Neuronal stem cell (in vitro differentiated cells): ENCODE measurements at regions not wholly inside any gene's neighbourhood (a gene's known extent, or its start where the extent isn't known, plus 50 kb on each side); places are given as distances from the start of the nearest gene placed in this dataset.

Source experiments
- DNase-seq: peaks from one replicate; pipeline ENCODE4 v3.0.0-alpha.2; 2013; ENCODE audit warnings: low spot score
- H2AFZ ChIP-seq: one replicate; pipeline ENCODE4 v1.6.1; 2013; ENCODE audit warnings: mild to moderate bottlenecking, low read length, inconsistent platforms
- H2AK5ac ChIP-seq: 2 replicates; pipeline ENCODE4 v1.6.1; 2013; ENCODE audit warnings: low read depth, mild to moderate bottlenecking, inconsistent platforms, low read length, moderate library complexity, mixed read lengths
- H2BK120ac ChIP-seq: 2 replicates; pipeline ENCODE4 v1.6.1; 2013; ENCODE audit warnings: low read depth, mild to moderate bottlenecking, inconsistent platforms, low read length, moderate library complexity, mixed read lengths
- H2BK12ac ChIP-seq: one replicate; pipeline ENCODE4 v1.6.1; 2013; ENCODE audit warnings: low read length, inconsistent platforms
- H2BK15ac ChIP-seq: 2 replicates; pipeline ENCODE4 v1.6.1; 2013; ENCODE audit warnings: mild to moderate bottlenecking, low read length, inconsistent platforms, mixed read lengths
- H2BK5ac ChIP-seq: one replicate; pipeline ENCODE4 v1.6.1; 2013; ENCODE audit warnings: inconsistent platforms, mild to moderate bottlenecking, low read length, moderate library complexity
- H3K14ac ChIP-seq: one replicate; pipeline ENCODE4 v1.6.1; 2013; ENCODE audit warnings: low read length, inconsistent platforms
- H3K18ac ChIP-seq: 2 replicates; pipeline ENCODE4 v1.6.1; 2013; ENCODE audit warnings: low read length, inconsistent platforms
- H3K23ac ChIP-seq: 2 replicates; pipeline ENCODE4 v1.6.1; 2013; ENCODE audit warnings: low read depth, mild to moderate bottlenecking, mixed read lengths, low read length, inconsistent platforms; ENCODE audit not compliant: poor library complexity
- H3K27ac ChIP-seq: replicated peaks from 3 replicates; pipeline ENCODE4 v1.5.1; 2013; ENCODE audit warnings: low read length, inconsistent platforms
- H3K27me3 ChIP-seq, 3 experiments: 2 replicates each; pipeline ENCODE4 v1.6.1; 2013; ENCODE audit warnings: low read length in 3 of 3, mild to moderate bottlenecking in 2 of 3, inconsistent platforms in 1 of 3, low read depth in 1 of 3, mixed read lengths in 1 of 3, moderate library complexity in 1 of 3; ENCODE audit not compliant: control insufficient read depth in 3 of 3, insufficient read depth in 3 of 3
- H3K36me3 ChIP-seq, 2 donors: replicated peaks in 1 of 2; 2 replicates each; pipeline ENCODE4 v1.6.1; 2013; ENCODE audit warnings: low read length in 2 of 2; ENCODE audit not compliant: control insufficient read depth in 2 of 2, insufficient read depth in 2 of 2
- H3K4ac ChIP-seq: 2 replicates; pipeline ENCODE4 v1.6.1; 2013; ENCODE audit warnings: inconsistent platforms, mild to moderate bottlenecking, low read length, moderate library complexity
- H3K4me1 ChIP-seq, 2 donors: 1 replicate in 1 of 2; 2 replicates in 1 of 2; pipeline ENCODE4 v1.6.1; 2013; ENCODE audit warnings: low read length in 2 of 2, low read depth in 1 of 2; ENCODE audit not compliant: control insufficient read depth in 2 of 2, insufficient read depth in 1 of 2
- H3K4me2 ChIP-seq: one replicate; pipeline ENCODE4 v1.6.1; 2013; ENCODE audit warnings: mild to moderate bottlenecking, low read length, inconsistent platforms; ENCODE audit not compliant: insufficient read depth, poor library complexity, severe bottlenecking
- H3K4me3 ChIP-seq, 2 donors: 2 replicates each; pipeline ENCODE4 v1.5.1; 2013; ENCODE audit warnings: low read length in 2 of 2, mild to moderate bottlenecking in 2 of 2, inconsistent platforms in 1 of 2, moderate library complexity in 1 of 2
- H3K79me1 ChIP-seq: one replicate; pipeline ENCODE4 v1.6.1; 2013; ENCODE audit warnings: low read depth, mild to moderate bottlenecking, inconsistent platforms, low read length, moderate library complexity
- H3K9ac ChIP-seq: one replicate; pipeline ENCODE4 v1.6.1; 2013; ENCODE audit warnings: mild to moderate bottlenecking, low read depth, low read length, inconsistent platforms; ENCODE audit not compliant: poor library complexity
- H3K9me3 ChIP-seq, 2 donors: replicated peaks in 1 of 2; 2 replicates each; pipeline versions ENCODE3 to v1.6.1; 2013; ENCODE audit warnings: low read length in 2 of 2, mild to moderate bottlenecking in 2 of 2, inconsistent platforms in 1 of 2, low read depth in 1 of 2, mixed read lengths in 1 of 2, moderate library complexity in 1 of 2; ENCODE audit not compliant: control insufficient read depth in 2 of 2, insufficient read depth in 1 of 2
- H4K8ac ChIP-seq: one replicate; pipeline ENCODE4 v1.6.1; 2013; ENCODE audit warnings: low read depth, mild to moderate bottlenecking, inconsistent platforms, low read length, moderate library complexity
- H4K91ac ChIP-seq: one replicate; pipeline ENCODE4 v1.6.1; 2013; ENCODE audit warnings: low read length, low read depth, mild to moderate bottlenecking, inconsistent platforms; ENCODE audit not compliant: poor library complexity
- WGBS, 2 donors: extraction: QIAGEN DNeasy Blood & Tissue Kit; methylation state at CpG; one replicate each; pipeline ENCODE4 v1.1.7; 2013; ENCODE audit warnings: missing lambda C conversion rate in 2 of 2, mixed read lengths in 1 of 2; ENCODE audit not compliant: insufficient read length in 2 of 2, insufficient replicate concordance in 1 of 2; ENCODE audit errors: extremely low coverage in 2 of 2; 5-methylcytosine and 5-hydroxymethylcytosine counted together

DNA sequence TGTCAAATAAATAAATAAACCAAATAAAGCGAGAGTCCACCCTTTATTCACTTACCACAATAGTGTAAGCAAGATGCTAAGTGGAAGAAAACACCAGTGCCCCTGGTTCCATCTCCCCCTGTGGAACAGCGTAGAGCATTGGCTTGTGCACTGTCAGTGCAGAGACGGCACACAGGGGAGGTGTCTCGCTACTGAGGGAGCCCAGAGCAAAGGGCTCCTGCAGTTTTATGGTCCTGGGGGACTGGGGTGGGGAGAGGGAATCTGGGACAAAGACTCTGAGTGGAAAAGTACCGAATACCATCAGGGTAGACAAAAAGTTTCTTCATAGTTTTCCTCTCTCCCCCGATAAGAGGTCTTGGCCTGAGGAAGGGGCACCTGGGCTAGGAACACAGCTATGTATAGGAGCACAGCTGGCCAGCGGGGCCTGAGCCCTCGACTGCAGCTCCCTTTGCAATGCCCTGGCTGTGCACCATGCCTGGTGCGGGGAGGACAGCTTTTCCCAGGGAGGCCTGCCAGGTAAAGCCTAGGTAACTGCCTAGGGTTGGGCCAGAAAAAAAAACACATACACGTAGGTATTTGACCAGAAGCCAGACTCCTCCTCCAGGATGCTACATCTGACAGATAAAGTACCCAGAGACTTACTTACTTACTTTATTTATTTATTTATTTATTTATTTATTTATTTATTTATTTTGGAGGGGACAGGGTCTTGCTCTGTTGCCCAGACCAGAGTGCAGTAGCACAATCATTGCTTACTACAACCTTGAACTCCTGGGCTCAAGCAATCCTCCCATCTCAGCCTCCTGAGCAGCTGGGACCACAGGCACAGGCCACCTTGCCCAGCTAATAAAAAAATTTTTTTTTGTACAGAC lies 88.8 kb upstream of the KIF5B start:
- Histone ChIP-seq H2AFZ (no peak overlapping the region), H4K91ac (no peak overlapping the region), H3K4ac (no peak overlapping the region), H3K18ac (no peak overlapping the region), H2BK5ac (no peak overlapping the region), H3K4me1 (no peaks in the 10 kb centered on the region), H3K4me3 (peak overlapping the region in 1 of 2 donors; percentile 64), H3K27me3 (no peaks in the 10 kb centered on the region), H2BK15ac (no peak overlapping the region), H2BK120ac (no peak overlapping the region), H4K8ac (no peak overlapping the region), H2AK5ac (no peak overlapping the region), H3K79me1 (no peaks in the 10 kb centered on the region), H3K27ac (no peak overlapping the region), H3K14ac (no peak overlapping the region), H2BK12ac (no peak overlapping the region), H3K4me2 (no peak overlapping the region), H3K9me3 (no peaks in the 10 kb centered on the region), H3K36me3 (no peaks in the 10 kb centered on the region), H3K23ac (peak overlapping the region; percentile 56), H3K9ac (no peak overlapping the region)
- WGBS, 2 donors: no CpG with 5 or more reads among the region's 10 CpGs
- DNase-seq: no peak

DNA sequence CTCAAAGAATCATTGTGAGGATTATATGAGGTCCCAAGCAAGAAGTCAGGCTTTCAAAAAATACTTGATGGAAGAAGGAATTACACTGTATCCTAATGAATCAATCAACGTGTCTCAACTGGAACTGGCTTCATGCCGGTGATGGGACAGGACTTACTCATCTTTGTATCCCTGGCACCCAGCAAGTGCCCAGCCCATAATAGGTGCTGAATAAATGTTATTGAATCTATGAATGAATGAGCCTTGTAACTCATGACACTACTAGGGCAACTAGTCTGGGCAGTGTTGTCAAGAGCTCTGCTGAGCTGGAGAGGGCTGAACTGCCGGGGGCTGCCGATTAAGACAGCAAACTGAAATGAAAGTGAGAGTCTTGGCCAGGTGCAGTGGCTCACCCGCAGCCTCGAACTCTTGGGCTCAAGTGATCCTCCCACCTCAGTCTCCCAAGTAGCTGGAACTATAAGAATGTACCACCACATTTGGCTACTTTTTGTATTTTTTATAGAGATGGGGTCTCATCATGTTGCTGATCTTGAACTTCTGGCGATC lies 87.2 kb upstream of the KIF5B start:
- no peaks in the 10 kb centered on the region for H3K27me3 ChIP-seq
- H4K91ac ChIP-seq: no peak overlapping the region
- H3K14ac ChIP-seq: no peak overlapping the region
- no peak overlapping the region for H2BK5ac ChIP-seq
- H3K4ac ChIP-seq: no peak overlapping the region
- no peak overlapping the region for H2AK5ac ChIP-seq
- no peak overlapping the region for H2BK15ac ChIP-seq
- H3K18ac ChIP-seq: no peak overlapping the region
- no peak overlapping the region for H2BK120ac ChIP-seq
- no peak overlapping the region for H3K4me3 ChIP-seq
- DNase-seq: no peak
- H3K79me1 ChIP-seq: no peaks in the 10 kb centered on the region
- peaks cover 7 to 8% of the 10 kb centered on the region in 2 donors for H3K4me1 ChIP-seq
- no peak overlapping the region for H3K23ac ChIP-seq
- no peak overlapping the region for H4K8ac ChIP-seq
- no peak overlapping the region for H3K9ac ChIP-seq
- H3K4me2 ChIP-seq: no peak overlapping the region
- no peak overlapping the region for H2BK12ac ChIP-seq
- no peak overlapping the region for H2AFZ ChIP-seq
- no peak overlapping the region for H3K27ac ChIP-seq
- no peaks in the 10 kb centered on the region for H3K36me3 ChIP-seq
- no peaks in the 10 kb centered on the region for H3K9me3 ChIP-seq
- WGBS, 2 donors: no CpG with 5 or more reads among the region's 7 CpGs

DNA sequence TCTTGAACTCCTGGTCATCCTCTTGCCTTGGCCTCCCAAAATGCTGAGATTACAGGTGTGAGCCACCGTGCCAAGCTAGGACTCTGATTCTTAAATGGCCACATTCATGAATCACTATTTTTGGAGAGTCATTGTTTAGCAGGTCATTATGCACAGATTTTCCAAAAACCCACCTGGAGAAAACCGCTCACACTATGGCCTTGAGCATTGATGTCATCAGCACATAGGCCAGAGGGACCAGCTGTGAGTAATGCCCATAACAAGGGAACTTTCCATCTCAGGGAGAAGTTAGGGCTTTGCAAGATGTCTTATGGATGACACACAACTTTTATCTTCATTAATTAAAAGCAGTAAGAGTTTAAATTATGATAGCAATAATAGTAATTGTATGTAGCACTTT lies 86.4 kb upstream of the KIF5B start:
- no peaks in the 10 kb centered on the region for H3K27me3 ChIP-seq
- peaks cover 7 to 8% of the 10 kb centered on the region in 2 donors for H3K4me1 ChIP-seq
- H2AFZ ChIP-seq: no peak overlapping the region
- H3K4me2 ChIP-seq: no peak overlapping the region
- no peak overlapping the region for H4K8ac ChIP-seq
- no peaks in the 10 kb centered on the region for H3K36me3 ChIP-seq
- no peak for DNase-seq
- H3K79me1 ChIP-seq: no peaks in the 10 kb centered on the region
- no peak overlapping the region for H2BK12ac ChIP-seq
- no peak overlapping the region for H3K9ac ChIP-seq
- WGBS, 2 donors: no CpG with 5 or more reads among the region's 2 CpGs
- H3K27ac ChIP-seq: no peak overlapping the region
- H4K91ac ChIP-seq: no peak overlapping the region
- no peak overlapping the region for H3K18ac ChIP-seq
- no peaks in the 10 kb centered on the region for H3K9me3 ChIP-seq
- no peak overlapping the region for H3K4ac ChIP-seq
- no peak overlapping the region for H3K23ac ChIP-seq
- H2AK5ac ChIP-seq: no peak overlapping the region
- H3K4me3 ChIP-seq: no peak overlapping the region
- H3K14ac ChIP-seq: no peak overlapping the region
- H2BK5ac ChIP-seq: no peak overlapping the region
- H2BK15ac ChIP-seq: no peak overlapping the region
- no peak overlapping the region for H2BK120ac ChIP-seq

DNA sequence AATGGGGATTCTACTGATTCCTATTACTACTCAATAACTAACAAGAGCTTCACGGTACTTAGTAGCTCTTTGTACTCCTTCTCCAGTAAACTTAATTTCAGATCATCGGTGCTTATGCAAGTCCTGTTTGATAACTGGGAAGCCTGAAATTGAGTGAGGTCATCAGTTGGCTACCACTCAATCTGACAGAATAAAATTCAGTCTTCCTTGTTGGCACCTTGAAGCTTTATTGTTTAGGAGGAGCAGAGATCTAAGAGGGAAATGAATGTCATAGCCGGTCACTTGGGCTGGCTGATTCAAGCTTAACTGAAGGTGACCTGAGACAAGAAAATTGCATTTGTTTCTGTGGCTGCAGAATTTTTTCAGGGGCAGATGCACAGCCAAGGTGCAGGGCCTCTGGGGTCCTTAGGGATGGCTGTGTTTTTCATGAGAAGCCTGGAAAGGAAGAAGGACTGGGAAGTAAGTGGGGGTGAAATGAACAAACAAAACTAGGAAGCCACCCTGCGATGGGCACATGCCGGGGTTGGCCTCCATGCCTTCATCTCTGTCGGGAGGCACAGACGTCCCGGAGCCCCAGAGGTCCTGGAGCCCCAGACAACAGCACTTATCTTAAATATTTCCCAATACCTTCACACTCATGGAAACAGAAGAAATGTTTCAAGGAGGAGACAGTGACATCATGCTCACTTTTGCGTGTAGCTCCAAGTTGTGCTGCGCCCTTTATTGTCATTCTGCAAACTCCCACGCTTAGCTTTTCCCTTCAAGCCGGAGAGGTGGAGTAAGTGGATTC lies 85.0 kb upstream of the KIF5B start:
- no peaks in the 10 kb centered on the region for H3K27me3 ChIP-seq
- no peaks in the 10 kb centered on the region for H3K9me3 ChIP-seq
- no peak overlapping the region for H4K91ac ChIP-seq
- no peak overlapping the region for H3K4me2 ChIP-seq
- no peaks in the 10 kb centered on the region for H3K36me3 ChIP-seq
- H3K23ac ChIP-seq: no peak overlapping the region
- no peak for DNase-seq
- no peak overlapping the region for H3K9ac ChIP-seq
- H2BK15ac ChIP-seq: no peak overlapping the region
- peaks cover 7 to 8% of the 10 kb centered on the region in 2 donors for H3K4me1 ChIP-seq
- H3K14ac ChIP-seq: no peak overlapping the region
- no peak overlapping the region for H3K4me3 ChIP-seq
- no peak overlapping the region for H2BK5ac ChIP-seq
- no peak overlapping the region for H4K8ac ChIP-seq
- no peak overlapping the region for H3K4ac ChIP-seq
- H3K27ac ChIP-seq: no peak overlapping the region
- H3K18ac ChIP-seq: no peak overlapping the region
- no peak overlapping the region for H2AK5ac ChIP-seq
- no peak overlapping the region for H2BK120ac ChIP-seq
- H2BK12ac ChIP-seq: no peak overlapping the region
- H2AFZ ChIP-seq: no peak overlapping the region
- no peaks in the 10 kb centered on the region for H3K79me1 ChIP-seq
- WGBS, 2 donors: no CpG with 5 or more reads among the region's 12 CpGs
